GM21381 (cell line): ENCODE measurements at regions not wholly inside any gene's neighbourhood (a gene's known extent, or its start where the extent isn't known, plus 50 kb on each side); places are given as distances from the start of the nearest gene placed in this dataset.

ENCODE experiments used
- ATAC-seq: cut with Tn5 transposase; IDR thresholded peaks from one replicate; pipeline ENCODE4 v1.9.1; 2021; ENCODE audit warnings: mild to moderate bottlenecking, moderate library complexity; ENCODE audit not compliant: unreplicated experiment

- ATAC-seq: no peak
Observed at GRCh38 chr5:56561455-56561854, 253.9 kb upstream of the MAP3K1 start.

- no peak for ATAC-seq
Observed at GRCh38 chr5:56558131-56558745, 257.1 kb upstream of the MAP3K1 start.

- no peak for ATAC-seq
Observed at GRCh38 chr5:56557198-56557597, 258.2 kb upstream of the MAP3K1 start.

GRCh38 chr5:56552612-56553268 lies 262.6 kb upstream of the MAP3K1 start:
- no peak for ATAC-seq

GRCh38 chr5:56550227-56550626 lies 265.1 kb upstream of the MAP3K1 start:
- ATAC-seq: no peak

- ATAC-seq: no peak
Observed at GRCh38 chr5:56549096-56549886, 266.1 kb upstream of the MAP3K1 start.

GRCh38 chr5:56545016-56545415 lies 270.3 kb upstream of the MAP3K1 start:
- no peak for ATAC-seq

- no peak for ATAC-seq
Observed at GRCh38 chr5:56543441-56544388, 271.6 kb upstream of the MAP3K1 start.

- no peak for ATAC-seq
Observed at GRCh38 chr5:56540266-56540665, 275.1 kb upstream of the MAP3K1 start.

- ATAC-seq: no peak
Observed at GRCh38 chr5:56538580-56538979, 276.8 kb upstream of the MAP3K1 start.

GRCh38 chr5:56535347-56535746 lies 280.0 kb upstream of the MAP3K1 start:
- no peak for ATAC-seq

- ATAC-seq: no peak
Observed at GRCh38 chr5:56534102-56534829, 281.1 kb upstream of the MAP3K1 start.

- no peak for ATAC-seq
Observed at GRCh38 chr5:56532466-56532865, 282.9 kb upstream of the MAP3K1 start.

GRCh38 chr5:56530626-56531138 lies 284.7 kb upstream of the MAP3K1 start:
- ATAC-seq: no peak

- no peak for ATAC-seq
Observed at GRCh38 chr5:56529666-56530430, 285.5 kb upstream of the MAP3K1 start.

- no peak for ATAC-seq
Observed at GRCh38 chr5:56527174-56527573, 288.2 kb upstream of the MAP3K1 start.

GRCh38 chr5:56525113-56525512 lies 290.2 kb upstream of the MAP3K1 start:
- no peak for ATAC-seq

- ATAC-seq: no peak
Observed at GRCh38 chr5:56523790-56524575, 290.9 kb upstream of the ANKRD55 start.

- no peak for ATAC-seq
Observed at GRCh38 chr5:56522960-56523359, 289.8 kb upstream of the ANKRD55 start.
